BJ (cell line): ENCODE measurements at regions not wholly inside any gene's neighbourhood (a gene's known extent, or its start where the extent isn't known, plus 50 kb on each side); places are given as distances from the start of the nearest gene placed in this dataset.

Source experiments
- CTCF ChIA-PET: fragments of 350-600 bp; formaldehyde crosslinking; extraction: SDS; loops from one replicate; lab custom pipeline; 2021; ENCODE audit warnings: antibody characterized with exemption, inconsistent platforms; lab: Yijun Ruan, JAX
- POLR2A ChIA-PET: fragments of 300-600 bp; sonication (Branson Sonifier 250); formaldehyde crosslinking; extraction: SDS; loops from one replicate; lab custom pipeline; 2021; ENCODE audit warnings: antibody characterized with exemption; lab: Charles Lee
- DNase-seq: peaks from one replicate; pipeline ENCODE4 v3.0.0-alpha.2; 2011; ENCODE audit warnings: low read depth
- H3K27me3 ChIP-seq: 2 replicates; pipeline ENCODE4 v1.6.0; 2011; ENCODE audit warnings: low read length; ENCODE audit not compliant: control insufficient read depth, insufficient read depth
- H3K36me3 ChIP-seq: 2 replicates; pipeline ENCODE4 v1.5.1; 2011; ENCODE audit warnings: low read length; ENCODE audit not compliant: control insufficient read depth, insufficient read depth
- H3K4me3 ChIP-seq: 2 replicates; pipeline ENCODE4 v1.5.1; 2011; ENCODE audit warnings: low read depth, mild to moderate bottlenecking, control low read depth, low read length
- TF ChIP-seq, protein P1 (sequence below): IDR thresholded peaks from 2 replicates; pipeline ENCODE4 v1.5.1; 2011; ENCODE audit warnings: low read depth, mild to moderate bottlenecking, control low read depth, inconsistent platforms, low read length, moderate library complexity; ENCODE audit not compliant: insufficient read depth

DNA sequence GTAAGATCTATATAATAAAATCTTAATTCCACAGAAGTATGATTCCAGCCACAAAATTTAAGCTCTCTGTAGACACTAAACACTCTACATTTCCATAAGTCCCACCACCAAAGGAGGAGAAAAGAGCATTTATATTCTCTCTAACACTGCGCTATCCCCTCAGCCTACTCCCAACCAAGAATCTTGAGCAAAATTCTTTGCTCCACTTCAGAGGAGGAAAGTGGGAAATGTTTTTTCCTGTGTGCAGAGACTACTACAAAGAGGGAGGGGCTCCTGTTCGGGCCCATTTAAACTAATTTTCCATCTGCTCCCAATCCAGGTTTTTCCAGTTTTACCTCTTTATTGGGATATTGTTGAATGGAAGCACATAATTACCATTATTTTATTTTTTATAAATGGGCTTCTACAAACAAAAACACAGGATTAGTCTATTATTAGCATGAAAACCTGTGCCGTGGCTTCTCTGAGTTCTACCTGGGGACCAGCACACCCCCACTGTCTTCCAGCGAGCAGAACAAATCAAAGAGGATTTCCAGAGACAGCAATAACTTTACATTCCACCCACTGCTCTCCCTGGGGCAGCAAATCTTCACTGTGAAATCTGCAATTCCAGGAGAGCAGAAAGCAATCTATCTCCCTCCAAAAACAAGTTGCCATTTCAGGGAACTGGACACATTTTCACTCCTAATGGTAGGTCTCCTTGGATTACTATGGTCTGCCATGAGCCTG, 174.0 kb downstream of the DAD1 start:
- Histone ChIP-seq H3K36me3 (no peaks in the 10 kb centered on the region), H3K4me3 (no peak overlapping the region), H3K27me3 (no peaks in the 10 kb centered on the region)
- no peak for DNase-seq
- TF ChIP-seq, protein P1, sequence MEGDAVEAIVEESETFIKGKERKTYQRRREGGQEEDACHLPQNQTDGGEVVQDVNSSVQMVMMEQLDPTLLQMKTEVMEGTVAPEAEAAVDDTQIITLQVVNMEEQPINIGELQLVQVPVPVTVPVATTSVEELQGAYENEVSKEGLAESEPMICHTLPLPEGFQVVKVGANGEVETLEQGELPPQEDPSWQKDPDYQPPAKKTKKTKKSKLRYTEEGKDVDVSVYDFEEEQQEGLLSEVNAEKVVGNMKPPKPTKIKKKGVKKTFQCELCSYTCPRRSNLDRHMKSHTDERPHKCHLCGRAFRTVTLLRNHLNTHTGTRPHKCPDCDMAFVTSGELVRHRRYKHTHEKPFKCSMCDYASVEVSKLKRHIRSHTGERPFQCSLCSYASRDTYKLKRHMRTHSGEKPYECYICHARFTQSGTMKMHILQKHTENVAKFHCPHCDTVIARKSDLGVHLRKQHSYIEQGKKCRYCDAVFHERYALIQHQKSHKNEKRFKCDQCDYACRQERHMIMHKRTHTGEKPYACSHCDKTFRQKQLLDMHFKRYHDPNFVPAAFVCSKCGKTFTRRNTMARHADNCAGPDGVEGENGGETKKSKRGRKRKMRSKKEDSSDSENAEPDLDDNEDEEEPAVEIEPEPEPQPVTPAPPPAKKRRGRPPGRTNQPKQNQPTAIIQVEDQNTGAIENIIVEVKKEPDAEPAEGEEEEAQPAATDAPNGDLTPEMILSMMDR, result no peak
- CTCF ChIA-PET, result interaction anchor here (1.2 to 1.7 kb wide), 2 partner anchors 18 to 58 kb away, joined by 3 read pairs; no protein-coding TSS in a partner anchor
- POLR2A ChIA-PET, result no interaction called here

DNA sequence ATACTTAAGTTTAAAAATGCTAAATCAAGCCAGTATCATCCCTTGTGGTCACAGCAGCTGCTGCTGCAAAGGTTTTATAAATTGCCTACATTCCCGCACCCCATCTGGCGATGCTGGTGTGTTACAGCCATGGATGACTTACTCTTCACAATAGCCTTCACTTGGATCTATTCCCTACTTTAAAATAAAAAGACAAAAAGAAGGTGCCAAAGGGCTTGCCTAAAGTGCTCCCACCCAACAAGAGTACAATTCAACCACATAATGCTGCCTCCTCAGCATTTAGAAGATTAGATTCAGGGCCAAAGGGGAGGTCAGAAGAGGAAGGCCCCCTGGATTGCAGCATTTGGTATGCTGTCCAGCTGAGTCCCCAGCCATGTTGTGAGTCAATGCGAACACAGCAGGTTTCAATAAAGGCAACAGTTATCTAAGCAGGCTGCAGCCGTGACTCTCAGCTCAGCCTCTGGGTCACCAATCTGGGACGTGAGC, 176.1 kb downstream of the DAD1 start:
- DNase-seq, result no peak
- Histone ChIP-seq H3K27me3 (no peaks in the 10 kb centered on the region), H3K4me3 (no peak overlapping the region), H3K36me3 (no peaks in the 10 kb centered on the region)
- ChIA-PET CTCF (interaction anchor here (1.2 kb wide), 1 partner anchor 52 kb away, joined by 3 read pairs; no protein-coding TSS in a partner anchor), POLR2A (no interaction called here)
- TF ChIP-seq, protein P1, result no peak

DNA sequence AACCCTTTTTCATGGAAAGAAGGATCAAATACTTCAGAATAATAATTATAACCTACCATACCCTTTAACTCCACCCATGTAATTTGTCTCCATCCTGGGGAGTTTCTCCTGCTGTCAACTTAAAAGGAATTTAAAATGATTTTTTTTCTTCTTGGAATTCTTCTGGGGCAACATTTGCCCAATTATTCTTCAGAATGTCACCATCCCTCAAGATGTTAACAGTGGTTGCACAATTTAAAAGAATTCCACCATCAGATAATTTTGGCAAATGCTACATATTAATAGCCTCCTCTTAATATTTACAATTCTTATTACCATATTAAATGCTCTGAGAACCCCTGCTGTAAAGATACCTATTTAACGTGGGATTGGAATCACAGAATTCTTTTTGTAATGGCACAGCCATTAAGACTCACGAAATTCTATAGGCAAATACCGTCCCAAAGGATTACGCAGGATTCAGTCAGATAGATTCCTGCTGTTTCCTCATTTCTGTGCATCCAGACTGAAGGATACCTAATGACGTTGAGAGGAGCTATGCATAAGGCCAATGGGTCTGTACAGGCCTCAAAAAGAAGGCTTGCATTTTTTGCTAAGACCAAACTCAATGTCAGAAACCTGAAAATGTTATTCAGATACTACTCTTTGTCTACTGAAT, 177.5 kb downstream of the DAD1 start:
- Histone ChIP-seq H3K4me3 (no peak overlapping the region), H3K36me3 (no peaks in the 10 kb centered on the region), H3K27me3 (no peaks in the 10 kb centered on the region)
- no peak for DNase-seq
- CTCF ChIA-PET, result interaction anchor here (1.0 kb wide), 1 partner anchor 10 kb away, joined by 3 read pairs; no protein-coding TSS in a partner anchor
- POLR2A ChIA-PET, result no interaction called here
- TF ChIP-seq, protein P1, result no peak

DNA sequence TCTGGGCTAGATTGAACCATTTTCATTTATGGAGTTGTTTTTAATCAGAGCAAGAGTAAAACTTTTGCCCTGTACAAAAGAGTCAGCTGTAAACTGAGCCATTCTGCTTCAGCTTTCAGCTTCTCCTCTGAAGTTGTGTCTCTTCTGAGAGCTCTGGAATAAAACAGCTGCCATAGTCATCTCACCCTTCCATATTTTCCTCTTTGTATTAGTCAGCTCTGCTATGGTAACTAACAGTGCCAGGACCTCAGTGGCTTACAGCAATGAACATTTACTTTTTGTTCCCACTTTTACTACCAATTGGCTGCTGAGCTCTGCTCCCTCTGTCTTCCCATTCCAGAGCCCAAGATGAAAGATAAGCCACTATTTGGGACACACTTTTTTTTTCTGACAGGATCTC, 178.5 kb downstream of the DAD1 start:
- no peak for DNase-seq
- CTCF ChIA-PET, result interaction anchor here (1.1 kb wide), 1 partner anchor 10 kb away, joined by 3 read pairs; no protein-coding TSS in a partner anchor

More for the DNA sequence above, 178.5 kb downstream of the DAD1 start:
- H3K4me3 ChIP-seq, result no peak overlapping the region
- POLR2A ChIA-PET, result no interaction called here
- no peaks in the 10 kb centered on the region for H3K27me3 ChIP-seq
- no peaks in the 10 kb centered on the region for H3K36me3 ChIP-seq
- TF ChIP-seq, protein P1, result no peak
